ENCODE measurements at regions not wholly inside any gene's neighbourhood (a gene's known extent, or its start where the extent isn't known, plus 50 kb on each side); places are given as distances from the start of the nearest gene placed in this dataset.
A peak's percentile ranks its signal among the peaks of the same experiment; 100 is the strongest.

- H2BK5ac ChIP-seq (ENCODE audit: low read depth, low read length, poor library complexity, severe bottlenecking) = no peak overlapping the region
- ChIA-PET POLR2A (ENCODE audit: unreplicated experiment) (no interaction called here), CTCF (interaction anchor here (1.2 kb wide), 1 partner anchor 12 kb away, joined by 4 read pairs; no protein-coding TSS in a partner anchor)
- no peak overlapping the region for H3K4ac ChIP-seq (ENCODE audit: low read depth, low read length)
- no peaks in the 10 kb centered on the region for H3K4me1 ChIP-seq (ENCODE audit: control insufficient read depth, insufficient read depth, low read length)
- H3K18ac ChIP-seq (ENCODE audit: low read depth, low read length) = no peak overlapping the region
- no peak overlapping the region for H3K23ac ChIP-seq (ENCODE audit: low read depth, low read length)
- no peaks in the 10 kb centered on the region for H4K20me1 ChIP-seq (ENCODE audit: insufficient read depth, low read length)
- no peak overlapping the region for H3K4me2 ChIP-seq (ENCODE audit: low read depth, low read length)
- in situ Hi-C loops (cut with MboI; ENCODE audit: low sequenced_read_pairs) = no loop called here
- no CpG with 5 or more reads among the region's 2 CpGs for WGBS, 2 experiments (ENCODE audit: extremely low coverage in 2 of 2, insufficient read length in 1 of 2)
- H2BK15ac ChIP-seq (ENCODE audit: low read depth, low read length) = no peak overlapping the region
- ATAC-seq (ENCODE audit: low read depth) = no peak
- no peak overlapping the region for H2BK20ac ChIP-seq (ENCODE audit: low read depth, low read length)
- H3K4me3 ChIP-seq (ENCODE audit: insufficient read depth, low read depth, low read length) = no peak overlapping the region
- no peak overlapping the region for H4K8ac ChIP-seq (ENCODE audit: low read depth in 2 of 2, low read length in 2 of 2)
- H3K27ac ChIP-seq (ENCODE audit: insufficient read depth, low read length) = no peak overlapping the region
- H3K56ac ChIP-seq (ENCODE audit: extremely low read depth, insufficient read depth, low read length) = no peak overlapping the region
- no peak overlapping the region for H4K91ac ChIP-seq (ENCODE audit: insufficient read depth, low read depth, low read length)
- no TSS peak for BruUV-seq (replicated peaks)
- H2BK120ac ChIP-seq (ENCODE audit: low read depth, low read length) = no peak overlapping the region
- H2AK9ac ChIP-seq (replicated peaks; ENCODE audit: low read depth, low read length, poor library complexity) = no peak overlapping the region
- intact Hi-C loops (cut with micrococcal nuclease) = loop anchor here (5.0 kb wide), 2 partner anchors 420 to 605 kb away; no protein-coding TSS in a partner anchor
- H3K9me3 ChIP-seq (ENCODE audit: control insufficient read depth, insufficient read depth, low read length) = no peaks in the 10 kb centered on the region
- H4K5ac ChIP-seq (ENCODE audit: low read depth, low read length) = no peak overlapping the region
- H3K9ac ChIP-seq (ENCODE audit: low read depth, low read length) = no peak overlapping the region
- H3K27me3 ChIP-seq (ENCODE audit: control insufficient read depth, insufficient read depth, low read length) = peaks cover 11% of the 10 kb centered on the region
- H3K36me3 ChIP-seq (ENCODE audit: control insufficient read depth, insufficient read depth, low read length) = no peaks in the 10 kb centered on the region
- no peak for DNase-seq
- TF ChIP-seq CEBPB (IDR thresholded peaks at IDR 0.05; ENCODE audit: low read depth, low read length) (no peak), CTCF (conservative IDR thresholded peaks at IDR 0.05; ENCODE audit: low read depth, low read length) (peak; percentile 34), MAZ (IDR thresholded peaks at IDR 0.05; ENCODE audit: borderline replicate concordance, low read depth, low read length) (no peak), RAD21 (IDR thresholded peaks at IDR 0.05; ENCODE audit: low read length) (peak; percentile 34), MXI1 (IDR thresholded peaks at IDR 0.05; ENCODE audit: borderline replicate concordance, low read depth, low read length) (no peak), NFE2L2 (IDR thresholded peaks at IDR 0.05; ENCODE audit: low read depth, low read length) (no peak), RFX5 (IDR thresholded peaks at IDR 0.05; ENCODE audit: low read depth, low read length) (no peak), RCOR1 (IDR thresholded peaks at IDR 0.05; ENCODE audit: insufficient replicate concordance, low read length) (no peak), MAFK (IDR thresholded peaks at IDR 0.05; ENCODE audit: low read depth, low read length) (no peak), ELK1 (IDR thresholded peaks at IDR 0.05; ENCODE audit: borderline replicate concordance, low read depth, low read length) (no peak), BHLHE40 (IDR thresholded peaks at IDR 0.05; ENCODE audit: low read depth, low read length) (no peak), USF2 (IDR thresholded peaks at IDR 0.05; ENCODE audit: low read depth, low read length) (no peak), POLR2A (IDR thresholded peaks at IDR 0.05; ENCODE audit: low read depth, low read length) (no peak), CHD1 (IDR thresholded peaks at IDR 0.05; ENCODE audit: low read depth, low read length) (no peak), FOS (IDR thresholded peaks at IDR 0.05; ENCODE audit: low read depth, low read length) (no peak), SMC3 (IDR thresholded peaks at IDR 0.05; ENCODE audit: low read depth, low read length) (peak; percentile 42)
- no peak overlapping the region for H3K14ac ChIP-seq (replicated peaks; ENCODE audit: low read depth, low read length)
- no peaks in the 10 kb centered on the region for H3K9me1 ChIP-seq (ENCODE audit: insufficient read depth, low read length)
- H2AFZ ChIP-seq (replicated peaks; ENCODE audit: low read length, poor library complexity) = no peak overlapping the region
- no peak overlapping the region for H2AK5ac ChIP-seq (ENCODE audit: low read depth, low read length)
- no peaks in the 10 kb centered on the region for H3K79me1 ChIP-seq (ENCODE audit: low read depth in 1 of 2, low read length in 2 of 2)
- dilution Hi-C loops (cut with HindIII; ENCODE audit: low sequenced_read_pairs, unreplicated experiment) = no loop called here
Measured at GRCh38 chr13:109567315-109567714, 219.1 kb downstream of the IRS2 start.

Data from IMR-90 (cell line).